K562 (cell line): ENCODE measurements at regions not wholly inside any gene's neighbourhood (a gene's known extent, or its start where the extent isn't known, plus 50 kb on each side); places are given as distances from the start of the nearest gene placed in this dataset.

Source experiments
- ATF7 ChIP-seq: fragments of 450-650 bp; IDR thresholded peaks from 2 replicates; pipeline ENCODE4 v1.7.1; 2014; ENCODE audit warnings: mild to moderate bottlenecking, moderate library complexity
- TF ChIP-seq, protein P1 (sequence below), 2 experiments: IDR thresholded peaks in 1 of 2; conservative IDR thresholded peaks in 1 of 2; 2 replicates each; pipeline ENCODE4 v1.6.1; 2016; ENCODE audit warnings: low read depth in 2 of 2, mild to moderate bottlenecking in 1 of 2, missing compliant biosample characterization in 1 of 2, missing genetic modification characterization in 1 of 2, moderate library complexity in 1 of 2
- TF ChIP-seq, protein P2 (sequence below): fragments of 450-650 bp; formaldehyde crosslinking; IDR thresholded peaks from 2 replicates; pipeline ENCODE4 v1.4.0; 2020; ENCODE audit warnings: mild to moderate bottlenecking, moderate library complexity
- TF ChIP-seq, protein P3 (sequence below): fragments of 200-800 bp; sonication (Bioruptor generic); IDR thresholded peaks from 2 replicates; pipeline ENCODE4 v1.6.1; 2017; ENCODE audit warnings: missing genetic modification characterization, missing compliant biosample characterization

DNA sequence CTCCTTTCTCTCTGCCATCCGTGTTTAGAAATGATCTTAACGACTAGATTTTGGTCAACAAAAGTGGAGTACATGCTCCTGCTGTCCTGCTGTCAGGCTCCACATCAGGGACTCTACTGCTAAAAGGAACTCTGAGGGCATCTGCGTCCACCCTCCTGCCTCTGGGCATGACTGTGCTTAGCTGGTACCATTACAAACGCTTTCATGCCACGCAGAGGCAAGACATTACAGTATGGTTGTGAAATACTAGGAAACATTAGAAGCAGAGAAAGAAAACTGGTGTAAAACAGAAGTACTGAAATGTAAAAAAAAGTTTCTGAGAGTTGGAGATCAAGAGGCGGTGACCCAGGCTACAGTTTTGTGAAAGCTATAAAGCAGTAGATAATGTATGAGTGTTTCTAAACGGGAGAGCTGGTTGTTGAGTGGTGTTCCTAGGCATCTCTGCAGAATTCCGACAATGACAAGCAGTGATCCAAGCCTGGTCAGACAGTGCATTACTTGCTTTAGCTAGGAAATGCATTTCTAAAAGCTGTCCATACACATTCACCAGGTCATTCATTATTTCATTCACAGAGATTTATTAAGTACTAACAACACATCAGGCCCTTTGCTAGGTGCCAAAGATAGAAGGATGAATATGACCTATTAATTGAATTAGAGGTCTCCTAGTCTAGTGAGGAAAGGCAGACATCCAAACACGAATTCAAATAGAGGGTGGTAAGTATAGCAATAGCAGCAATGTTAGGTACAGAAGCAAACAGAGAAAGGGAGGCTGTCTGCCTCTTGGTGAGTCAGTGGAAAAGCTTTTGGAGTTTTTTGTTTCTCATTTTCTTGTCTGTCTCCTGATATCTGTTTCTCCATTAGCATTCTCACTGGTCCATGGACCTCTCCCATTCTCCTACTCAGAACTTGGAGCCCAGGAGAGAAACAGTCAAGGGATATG is 401.9 kb downstream of the LMO4 start (continued):
- TF ChIP-seq, protein P1, sequence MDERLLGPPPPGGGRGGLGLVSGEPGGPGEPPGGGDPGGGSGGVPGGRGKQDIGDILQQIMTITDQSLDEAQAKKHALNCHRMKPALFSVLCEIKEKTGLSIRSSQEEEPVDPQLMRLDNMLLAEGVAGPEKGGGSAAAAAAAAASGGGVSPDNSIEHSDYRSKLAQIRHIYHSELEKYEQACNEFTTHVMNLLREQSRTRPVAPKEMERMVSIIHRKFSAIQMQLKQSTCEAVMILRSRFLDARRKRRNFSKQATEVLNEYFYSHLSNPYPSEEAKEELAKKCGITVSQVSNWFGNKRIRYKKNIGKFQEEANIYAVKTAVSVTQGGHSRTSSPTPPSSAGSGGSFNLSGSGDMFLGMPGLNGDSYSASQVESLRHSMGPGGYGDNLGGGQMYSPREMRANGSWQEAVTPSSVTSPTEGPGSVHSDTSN (CRISPR knock-in tag; IDR thresholded peaks at IDR 0.05; ENCODE audit: low read depth): no peak
- TF ChIP-seq, protein P1 (tag; conservative IDR thresholded peaks at IDR 0.05; ENCODE audit: low read depth): no peak
- no peak for TF ChIP-seq ATF7
- TF ChIP-seq, protein P2, sequence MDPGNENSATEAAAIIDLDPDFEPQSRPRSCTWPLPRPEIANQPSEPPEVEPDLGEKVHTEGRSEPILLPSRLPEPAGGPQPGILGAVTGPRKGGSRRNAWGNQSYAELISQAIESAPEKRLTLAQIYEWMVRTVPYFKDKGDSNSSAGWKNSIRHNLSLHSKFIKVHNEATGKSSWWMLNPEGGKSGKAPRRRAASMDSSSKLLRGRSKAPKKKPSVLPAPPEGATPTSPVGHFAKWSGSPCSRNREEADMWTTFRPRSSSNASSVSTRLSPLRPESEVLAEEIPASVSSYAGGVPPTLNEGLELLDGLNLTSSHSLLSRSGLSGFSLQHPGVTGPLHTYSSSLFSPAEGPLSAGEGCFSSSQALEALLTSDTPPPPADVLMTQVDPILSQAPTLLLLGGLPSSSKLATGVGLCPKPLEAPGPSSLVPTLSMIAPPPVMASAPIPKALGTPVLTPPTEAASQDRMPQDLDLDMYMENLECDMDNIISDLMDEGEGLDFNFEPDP (CRISPR knock-in tag): no peak
- TF ChIP-seq, protein P3, sequence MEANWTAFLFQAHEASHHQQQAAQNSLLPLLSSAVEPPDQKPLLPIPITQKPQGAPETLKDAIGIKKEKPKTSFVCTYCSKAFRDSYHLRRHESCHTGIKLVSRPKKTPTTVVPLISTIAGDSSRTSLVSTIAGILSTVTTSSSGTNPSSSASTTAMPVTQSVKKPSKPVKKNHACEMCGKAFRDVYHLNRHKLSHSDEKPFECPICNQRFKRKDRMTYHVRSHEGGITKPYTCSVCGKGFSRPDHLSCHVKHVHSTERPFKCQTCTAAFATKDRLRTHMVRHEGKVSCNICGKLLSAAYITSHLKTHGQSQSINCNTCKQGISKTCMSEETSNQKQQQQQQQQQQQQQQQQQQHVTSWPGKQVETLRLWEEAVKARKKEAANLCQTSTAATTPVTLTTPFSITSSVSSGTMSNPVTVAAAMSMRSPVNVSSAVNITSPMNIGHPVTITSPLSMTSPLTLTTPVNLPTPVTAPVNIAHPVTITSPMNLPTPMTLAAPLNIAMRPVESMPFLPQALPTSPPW (CRISPR knock-in tag): no peak
